ENCODE measurements at regions not wholly inside any gene's neighbourhood (a gene's known extent, or its start where the extent isn't known, plus 50 kb on each side); places are given as distances from the start of the nearest gene placed in this dataset.

DNA sequence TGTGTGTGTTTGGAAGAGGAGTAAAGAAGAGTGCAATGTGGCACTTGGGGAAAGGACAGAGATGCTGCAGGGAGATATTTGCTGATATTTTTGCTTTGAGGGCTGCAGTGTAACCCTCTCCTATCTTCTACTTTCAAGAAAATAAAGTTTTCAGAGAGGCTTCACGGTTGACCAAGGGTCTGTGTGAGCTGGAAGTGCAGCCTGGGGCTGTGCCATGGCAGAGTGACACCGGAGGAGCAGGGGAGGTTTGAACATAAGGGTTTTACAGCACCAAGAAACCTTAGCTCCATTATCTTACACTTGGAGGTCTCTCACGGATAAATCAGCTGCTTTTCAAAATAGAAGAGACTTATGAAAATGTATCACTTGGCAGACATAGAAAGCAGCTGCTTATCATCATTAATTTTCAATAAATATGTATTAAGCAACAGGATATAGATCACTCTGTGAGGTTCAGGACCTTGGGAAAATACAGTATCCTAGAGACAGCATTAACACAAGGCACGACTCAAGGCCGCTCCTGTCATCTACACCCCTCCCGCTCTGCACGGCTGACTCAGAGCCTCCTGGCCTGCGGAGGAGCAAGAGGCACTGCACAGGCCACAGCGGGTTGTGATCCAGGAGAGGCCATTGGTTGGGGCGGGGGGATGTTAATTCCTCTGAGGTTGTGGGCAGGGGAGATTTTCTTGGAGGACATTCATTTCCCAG lies 127.8 kb downstream of the COPS8 start:
- Histone ChIP-seq H4K20me1 (replicated peaks; ENCODE audit: control insufficient read depth, insufficient read depth, low read length) (no peaks in the 10 kb centered on the region), H3K9ac (ENCODE audit: insufficient read depth in 1 of 2, low read depth in 2 of 2, low read length in 2 of 2) (no peak overlapping the region), H3K27ac (ENCODE audit: extremely low read depth, low read depth, low read length) (no peak overlapping the region), H3K27me3 (ENCODE audit: control insufficient read depth in 2 of 2, insufficient read depth in 2 of 2, low read length in 2 of 2) (peaks cover 0 to 12% of the 10 kb centered on the region in 2 experiments; a peak in 3 of 5 replicates), H3K9me3 (replicated peaks; ENCODE audit: control insufficient read depth, insufficient read depth, low read depth, low read length) (peaks cover 4% of the 10 kb centered on the region; the same call in 1 of the 2 replicates), H2AFZ (ENCODE audit: low read depth, low read length) (no peak overlapping the region), H3K36me3 (ENCODE audit: control insufficient read depth, insufficient read depth, low read length) (no peaks in the 10 kb centered on the region), H3K4me3 (no peak overlapping the region), H3K4me2 (ENCODE audit: insufficient read depth, low read length) (no peak overlapping the region), H3K4me1 (replicated peaks in 1 of 2; ENCODE audit: control insufficient read depth in 2 of 2, insufficient read depth in 2 of 2, low read length in 2 of 2) (no peaks in the 10 kb centered on the region), H3K79me2 (ENCODE audit: control insufficient read depth, insufficient read depth, low read length) (no peaks in the 10 kb centered on the region), H3K9me1 (ENCODE audit: control insufficient read depth, insufficient read depth, low read length) (no peaks in the 10 kb centered on the region)
- POLR2A ChIA-PET, result no interaction called here
- 3% methylated on average over 4 of the region's 10 CpGs for WGBS (ENCODE audit: insufficient coverage, low coverage, missing lambda C conversion rate)
- FAIRE-seq, result no peak
- CTCF ChIA-PET (ENCODE audit: low intra/inter-chr PET ratio), result interaction anchor here (0.6 kb wide), 1 partner anchor 197 kb away, joined by 3 read pairs; no protein-coding TSS in a partner anchor
- intact Hi-C loops (cut with micrococcal nuclease), result no loop called here
- no TSS peak for BruUV-seq (replicated peaks)
- in situ Hi-C loops (cut with MboI), result no loop called here
- no peak for ATAC-seq
- DNase-seq (ENCODE audit: extremely low read depth in 1 of 4, low spot score in 3 of 4), result no peak
- TF ChIP-seq ZNF239 (CRISPR knock-in tag; IDR thresholded peaks at IDR 0.05), result no peak
- TF ChIP-seq NFRKB (IDR thresholded peaks at IDR 0.05; ENCODE audit: low read depth), result no peak
- TF ChIP-seq SMAD4 (CRISPR knock-in tag; conservative IDR thresholded peaks at IDR 0.05), result no peak
- no peak for TF ChIP-seq STAT5B (CRISPR knock-in tag; IDR thresholded peaks at IDR 0.05)
- no peak for TF ChIP-seq ILK (tag; IDR thresholded peaks at IDR 0.05; ENCODE audit: borderline replicate concordance, low read depth)
- TF ChIP-seq, protein P1, sequence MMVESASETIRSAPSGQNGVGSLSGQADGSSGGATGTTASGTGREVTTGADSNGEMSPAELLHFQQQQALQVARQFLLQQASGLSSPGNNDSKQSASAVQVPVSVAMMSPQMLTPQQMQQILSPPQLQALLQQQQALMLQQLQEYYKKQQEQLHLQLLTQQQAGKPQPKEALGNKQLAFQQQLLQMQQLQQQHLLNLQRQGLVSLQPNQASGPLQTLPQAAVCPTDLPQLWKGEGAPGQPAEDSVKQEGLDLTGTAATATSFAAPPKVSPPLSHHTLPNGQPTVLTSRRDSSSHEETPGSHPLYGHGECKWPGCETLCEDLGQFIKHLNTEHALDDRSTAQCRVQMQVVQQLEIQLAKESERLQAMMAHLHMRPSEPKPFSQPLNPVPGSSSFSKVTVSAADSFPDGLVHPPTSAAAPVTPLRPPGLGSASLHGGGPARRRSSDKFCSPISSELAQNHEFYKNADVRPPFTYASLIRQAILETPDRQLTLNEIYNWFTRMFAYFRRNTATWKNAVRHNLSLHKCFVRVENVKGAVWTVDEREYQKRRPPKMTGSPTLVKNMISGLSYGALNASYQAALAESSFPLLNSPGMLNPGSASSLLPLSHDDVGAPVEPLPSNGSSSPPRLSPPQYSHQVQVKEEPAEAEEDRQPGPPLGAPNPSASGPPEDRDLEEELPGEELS (CRISPR knock-in tag; IDR thresholded peaks at IDR 0.05; ENCODE audit: borderline replicate concordance), result no peak
- TF ChIP-seq, protein P2, sequence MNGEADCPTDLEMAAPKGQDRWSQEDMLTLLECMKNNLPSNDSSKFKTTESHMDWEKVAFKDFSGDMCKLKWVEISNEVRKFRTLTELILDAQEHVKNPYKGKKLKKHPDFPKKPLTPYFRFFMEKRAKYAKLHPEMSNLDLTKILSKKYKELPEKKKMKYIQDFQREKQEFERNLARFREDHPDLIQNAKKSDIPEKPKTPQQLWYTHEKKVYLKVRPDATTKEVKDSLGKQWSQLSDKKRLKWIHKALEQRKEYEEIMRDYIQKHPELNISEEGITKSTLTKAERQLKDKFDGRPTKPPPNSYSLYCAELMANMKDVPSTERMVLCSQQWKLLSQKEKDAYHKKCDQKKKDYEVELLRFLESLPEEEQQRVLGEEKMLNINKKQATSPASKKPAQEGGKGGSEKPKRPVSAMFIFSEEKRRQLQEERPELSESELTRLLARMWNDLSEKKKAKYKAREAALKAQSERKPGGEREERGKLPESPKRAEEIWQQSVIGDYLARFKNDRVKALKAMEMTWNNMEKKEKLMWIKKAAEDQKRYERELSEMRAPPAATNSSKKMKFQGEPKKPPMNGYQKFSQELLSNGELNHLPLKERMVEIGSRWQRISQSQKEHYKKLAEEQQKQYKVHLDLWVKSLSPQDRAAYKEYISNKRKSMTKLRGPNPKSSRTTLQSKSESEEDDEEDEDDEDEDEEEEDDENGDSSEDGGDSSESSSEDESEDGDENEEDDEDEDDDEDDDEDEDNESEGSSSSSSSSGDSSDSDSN (IDR thresholded peaks at IDR 0.05; ENCODE audit: borderline replicate concordance in 1 of 2, low read depth in 2 of 2, low read length in 2 of 2), result no peak
- TF ChIP-seq, protein P3, sequence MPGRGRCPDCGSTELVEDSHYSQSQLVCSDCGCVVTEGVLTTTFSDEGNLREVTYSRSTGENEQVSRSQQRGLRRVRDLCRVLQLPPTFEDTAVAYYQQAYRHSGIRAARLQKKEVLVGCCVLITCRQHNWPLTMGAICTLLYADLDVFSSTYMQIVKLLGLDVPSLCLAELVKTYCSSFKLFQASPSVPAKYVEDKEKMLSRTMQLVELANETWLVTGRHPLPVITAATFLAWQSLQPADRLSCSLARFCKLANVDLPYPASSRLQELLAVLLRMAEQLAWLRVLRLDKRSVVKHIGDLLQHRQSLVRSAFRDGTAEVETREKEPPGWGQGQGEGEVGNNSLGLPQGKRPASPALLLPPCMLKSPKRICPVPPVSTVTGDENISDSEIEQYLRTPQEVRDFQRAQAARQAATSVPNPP (IDR thresholded peaks at IDR 0.05; ENCODE audit: borderline replicate concordance, insufficient read depth, insufficient read length), result no peak
- no peak for TF ChIP-seq GTF2E2 (tag; IDR thresholded peaks at IDR 0.05)
- no peak for TF ChIP-seq ERF (CRISPR knock-in tag; IDR thresholded peaks at IDR 0.05)
- TF ChIP-seq KHSRP (IDR thresholded peaks at IDR 0.05), result no peak
- no peak for TF ChIP-seq KLF13 (tag; IDR thresholded peaks at IDR 0.05; ENCODE audit: borderline replicate concordance, low read depth)
- TF ChIP-seq, protein P4, sequence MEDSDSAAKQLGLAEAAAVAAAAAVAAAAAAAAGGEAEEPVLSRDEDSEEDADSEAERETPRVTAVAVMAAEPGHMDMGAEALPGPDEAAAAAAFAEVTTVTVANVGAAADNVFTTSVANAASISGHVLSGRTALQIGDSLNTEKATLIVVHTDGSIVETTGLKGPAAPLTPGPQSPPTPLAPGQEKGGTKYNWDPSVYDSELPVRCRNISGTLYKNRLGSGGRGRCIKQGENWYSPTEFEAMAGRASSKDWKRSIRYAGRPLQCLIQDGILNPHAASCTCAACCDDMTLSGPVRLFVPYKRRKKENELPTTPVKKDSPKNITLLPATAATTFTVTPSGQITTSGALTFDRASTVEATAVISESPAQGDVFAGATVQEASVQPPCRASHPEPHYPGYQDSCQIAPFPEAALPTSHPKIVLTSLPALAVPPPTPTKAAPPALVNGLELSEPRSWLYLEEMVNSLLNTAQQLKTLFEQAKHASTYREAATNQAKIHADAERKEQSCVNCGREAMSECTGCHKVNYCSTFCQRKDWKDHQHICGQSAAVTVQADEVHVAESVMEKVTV (CRISPR knock-in tag; IDR thresholded peaks at IDR 0.05), result no peak
- TF ChIP-seq MCM2 (IDR thresholded peaks at IDR 0.05; ENCODE audit: low read depth), result no peak
- TF ChIP-seq SMARCE1 (IDR thresholded peaks at IDR 0.05), result no peak
